SK-N-SH (cell line): ENCODE measurements at regions not wholly inside any gene's neighbourhood (a gene's known extent, or its start where the extent isn't known, plus 50 kb on each side); places are given as distances from the start of the nearest gene placed in this dataset.

Source experiments
- CTCF ChIP-seq: fragments of 200-600 bp; sonication (generic); IDR thresholded peaks from 2 replicates; pipeline ENCODE4 v1.6.1; 2017; ENCODE audit warnings: antibody characterized with exemption, mild to moderate bottlenecking, moderate library complexity
- ELF1 ChIP-seq: IDR thresholded peaks from 2 replicates; pipeline ENCODE4 v1.4.0; 2012
- EP300 ChIP-seq, 2 experiments: IDR thresholded peaks; 2 replicates each; pipeline versions ENCODE4 v1.4.0 to v1.6.1; 2012; ENCODE audit warnings: borderline replicate concordance in 1 of 2, low read depth in 1 of 2, low read length in 1 of 2
- EZH2phosphoT487 ChIP-seq: fragments of 200-600 bp; sonication (generic); IDR thresholded peaks from 2 replicates; pipeline ENCODE4 v1.6.1; 2017; ENCODE audit warnings: low read depth, mixed run types, mild to moderate bottlenecking, antibody characterized with exemption, moderate library complexity, borderline replicate concordance
- RAD21 ChIP-seq: IDR thresholded peaks from 2 replicates; pipeline ENCODE4 v1.6.1; 2012; ENCODE audit warnings: mild to moderate bottlenecking, low read length
- RXRA ChIP-seq: IDR thresholded peaks from 2 replicates; pipeline ENCODE4 v1.4.0; 2012; ENCODE audit warnings: low read depth, mild to moderate bottlenecking, borderline replicate concordance
- SMC3 ChIP-seq: IDR thresholded peaks from 2 replicates; pipeline ENCODE4 v1.6.1; 2012; ENCODE audit warnings: low read depth, low read length, improper control_type of control experiment
- TAF1 ChIP-seq: IDR thresholded peaks from 2 replicates; pipeline ENCODE4 v1.6.1; 2012; ENCODE audit warnings: low read depth, mild to moderate bottlenecking, low read length, moderate library complexity, borderline replicate concordance
- TEAD4 ChIP-seq: IDR thresholded peaks from 2 replicates; pipeline ENCODE4 v1.4.0; 2012; ENCODE audit warnings: mild to moderate bottlenecking, borderline replicate concordance; ENCODE audit not compliant: insufficient read depth
- USF1 ChIP-seq: IDR thresholded peaks from 2 replicates; pipeline ENCODE4 v1.4.0; 2012; ENCODE audit warnings: low read depth, borderline replicate concordance
- YY1 ChIP-seq: IDR thresholded peaks from 2 replicates; pipeline ENCODE4 v1.4.0; 2012; ENCODE audit warnings: low read depth, mild to moderate bottlenecking

- no peak for TF ChIP-seq TEAD4
- no peak for TF ChIP-seq CTCF
- TF ChIP-seq ELF1: no peak
- no peak for TF ChIP-seq EZH2phosphoT487
- no peak for TF ChIP-seq SMC3
- TF ChIP-seq RXRA: no peak
- TF ChIP-seq RAD21: no peak
- TF ChIP-seq USF1: no peak
- TF ChIP-seq TAF1: no peak
- TF ChIP-seq YY1: no peak
- TF ChIP-seq EP300 (IDR thresholded peaks at IDR 0.05; ENCODE audit: borderline replicate concordance in 1 of 2, low read depth in 1 of 2, low read length in 1 of 2): no peak
Observed at GRCh38 chr4:33381816-33382215, 2661.6 kb downstream of the PCDH7 start.
